OCI-LY1 (cell line): ENCODE measurements at regions not wholly inside any gene's neighbourhood (a gene's known extent, or its start where the extent isn't known, plus 50 kb on each side); places are given as distances from the start of the nearest gene placed in this dataset.

ENCODE experiments used
- H2AFZ ChIP-seq: fragments of 200-600 bp; sonication (generic), shearing (Covaris generic); 2 replicates; pipeline ENCODE4 v1.6.0; 2014; ENCODE audit warnings: antibody characterized with exemption, mild to moderate bottlenecking, low read length
- H3F3A ChIP-seq: fragments of 200-600 bp; sonication (generic), shearing (Covaris generic); 2 replicates; pipeline ENCODE4 v1.6.0; 2014; ENCODE audit warnings: mild to moderate bottlenecking, antibody characterized with exemption, low read length, moderate library complexity; ENCODE audit not compliant: insufficient read depth
- H3K27ac ChIP-seq: fragments of 200-600 bp; sonication (generic); 2 replicates; pipeline ENCODE4 v1.5.1; 2014; ENCODE audit warnings: low read length, mixed run types, mild to moderate bottlenecking, low read depth; ENCODE audit not compliant: poor library complexity, severe bottlenecking
- H3K27me3 ChIP-seq: fragments of 200-600 bp; sonication (generic); 2 replicates; pipeline ENCODE4 v1.6.0; 2014; ENCODE audit warnings: antibody characterized with exemption, mild to moderate bottlenecking, low read length, moderate library complexity; ENCODE audit not compliant: insufficient read depth
- H3K36me3 ChIP-seq: fragments of 200-600 bp; sonication (generic); 2 replicates; pipeline ENCODE4 v1.6.1; 2014; ENCODE audit warnings: mild to moderate bottlenecking, antibody characterized with exemption, low read length, moderate library complexity, mixed read lengths; ENCODE audit not compliant: insufficient read depth
- H3K4me1 ChIP-seq: fragments of 200-600 bp; sonication (generic); 2 replicates; pipeline ENCODE4 v1.5.1; 2014; ENCODE audit warnings: mild to moderate bottlenecking, low read length, moderate library complexity; ENCODE audit not compliant: insufficient read depth, severe bottlenecking
- H3K4me2 ChIP-seq: fragments of 200-600 bp; sonication (generic), shearing (Covaris generic); 2 replicates; pipeline ENCODE4 v1.6.1; 2014; ENCODE audit warnings: low read length
- H3K4me3 ChIP-seq: fragments of 200-600 bp; sonication (generic); 2 replicates; pipeline ENCODE4 v1.5.1; 2014; ENCODE audit warnings: low read length, low read depth, mild to moderate bottlenecking, mixed read lengths; ENCODE audit not compliant: poor library complexity, severe bottlenecking
- H3K79me2 ChIP-seq: fragments of 200-600 bp; shearing (Covaris generic); 2 replicates; pipeline ENCODE4 v1.6.1; 2016; ENCODE audit warnings: mixed run types, low read length, mixed read lengths; ENCODE audit not compliant: insufficient read depth
- H3K9ac ChIP-seq: fragments of 200-600 bp; sonication (generic), shearing (Covaris generic); 2 replicates; pipeline ENCODE4 v1.6.1; 2014; ENCODE audit warnings: mild to moderate bottlenecking, low read length, mixed read lengths
- H3K9me2 ChIP-seq: fragments of 200-600 bp; sonication (generic), shearing (Covaris generic); 2 replicates; pipeline ENCODE4 v1.6.1; 2014; ENCODE audit warnings: low read depth, mild to moderate bottlenecking, low read length, mixed read lengths
- H3K9me3 ChIP-seq: fragments of 200-600 bp; shearing (Covaris generic); 2 replicates; pipeline ENCODE4 v1.6.1; 2014; ENCODE audit warnings: low read length, mixed read lengths
- H4K20me1 ChIP-seq: fragments of 200-600 bp; sonication (generic), shearing (Covaris generic); 2 replicates; pipeline ENCODE4 v1.6.0; 2016; ENCODE audit warnings: mild to moderate bottlenecking, low read length; ENCODE audit not compliant: insufficient read depth
- EZH2 ChIP-seq: fragments of 200-600 bp; sonication (generic), shearing (Covaris generic); IDR thresholded peaks from 2 replicates; pipeline ENCODE4 v1.8.0; 2017; ENCODE audit warnings: borderline replicate concordance, mixed run types, mild to moderate bottlenecking, antibody characterized with exemption, low read length, moderate library complexity, mixed read lengths
- TF ChIP-seq, protein P1 (sequence below): fragments of 200-600 bp; sonication (generic), shearing (Covaris generic); IDR thresholded peaks from 2 replicates; pipeline ENCODE4 v1.5.1; 2017; ENCODE audit warnings: mild to moderate bottlenecking, antibody characterized with exemption, low read length, moderate library complexity, mixed read lengths

DNA sequence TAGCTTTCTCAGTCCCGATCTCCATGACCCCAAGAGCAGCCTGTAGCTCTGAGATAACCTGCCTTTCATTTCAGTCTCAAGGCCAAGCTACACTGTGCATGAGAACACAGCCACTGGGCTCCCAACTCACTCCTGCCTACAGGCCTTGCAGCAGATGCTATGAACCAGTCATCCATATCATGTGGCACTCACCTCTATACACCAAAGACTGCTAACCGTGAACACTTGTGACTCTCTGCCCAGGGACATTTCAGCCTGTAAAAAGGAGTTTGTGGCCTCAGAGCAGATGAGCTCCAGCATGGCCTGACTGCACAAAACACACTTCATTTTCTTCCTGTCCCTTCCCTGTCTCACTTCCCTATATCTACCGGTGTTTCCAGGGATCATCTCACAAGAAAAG is 56.9 kb upstream of the NPY start:
- no peak overlapping the region for H3K27ac ChIP-seq
- H3K9ac ChIP-seq: no peak overlapping the region
- H3K4me3 ChIP-seq: no peak overlapping the region

DNA sequence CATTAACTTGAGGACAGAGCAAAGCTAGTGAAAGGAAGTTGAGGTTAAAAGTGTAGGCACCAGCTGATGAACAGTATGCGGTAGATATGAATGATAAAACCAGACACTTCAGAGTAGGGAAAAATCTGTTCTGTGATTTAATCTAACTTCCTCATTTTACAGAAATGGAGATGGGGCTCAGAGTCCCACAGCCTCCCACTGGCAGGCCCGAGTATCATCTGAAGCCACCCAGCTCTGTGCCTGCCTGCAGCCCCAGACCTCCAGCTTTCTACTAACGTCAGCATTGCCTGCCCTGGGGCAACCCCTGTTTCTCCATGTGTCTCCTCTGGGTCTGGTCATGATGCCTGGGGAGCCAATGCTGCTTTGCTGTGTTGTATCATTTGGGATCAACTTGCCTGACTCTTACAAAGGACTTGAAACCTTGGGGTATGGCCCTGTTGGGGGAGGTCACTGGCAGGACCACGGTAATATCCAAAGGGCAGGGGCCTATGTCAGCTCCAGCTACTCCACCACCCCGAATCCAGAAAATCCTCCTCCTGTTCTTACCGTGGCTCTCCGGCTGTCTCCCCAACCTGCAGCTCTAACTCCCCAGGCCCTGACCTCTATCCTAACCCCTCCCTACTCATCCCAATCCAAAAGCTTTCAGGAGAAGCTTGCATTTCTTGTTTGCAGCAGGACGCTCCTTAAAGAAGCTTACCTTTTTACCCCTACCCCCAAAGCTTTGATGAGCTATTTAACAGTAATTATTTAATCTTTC is 56.2 kb upstream of the NPY start:
- Histone ChIP-seq H2AFZ (no peak overlapping the region), H3K9me3 (0 out of 2 replicates have a peak, but pooled peaks cover 7% of the 10 kb centered on the region), H3K4me3 (no peak overlapping the region), H3F3A (no peaks in the 10 kb centered on the region), H3K4me2 (no peak overlapping the region), H3K9me2 (no peaks in the 10 kb centered on the region), H3K27ac (no peak overlapping the region), H3K4me1 (no peaks in the 10 kb centered on the region), H3K36me3 (no peaks in the 10 kb centered on the region), H4K20me1 (no peaks in the 10 kb centered on the region), H3K79me2 (no peaks in the 10 kb centered on the region), H3K9ac (no peak overlapping the region), H3K27me3 (no peaks in the 10 kb centered on the region)
- no peak for TF ChIP-seq EZH2
- TF ChIP-seq, protein P1, sequence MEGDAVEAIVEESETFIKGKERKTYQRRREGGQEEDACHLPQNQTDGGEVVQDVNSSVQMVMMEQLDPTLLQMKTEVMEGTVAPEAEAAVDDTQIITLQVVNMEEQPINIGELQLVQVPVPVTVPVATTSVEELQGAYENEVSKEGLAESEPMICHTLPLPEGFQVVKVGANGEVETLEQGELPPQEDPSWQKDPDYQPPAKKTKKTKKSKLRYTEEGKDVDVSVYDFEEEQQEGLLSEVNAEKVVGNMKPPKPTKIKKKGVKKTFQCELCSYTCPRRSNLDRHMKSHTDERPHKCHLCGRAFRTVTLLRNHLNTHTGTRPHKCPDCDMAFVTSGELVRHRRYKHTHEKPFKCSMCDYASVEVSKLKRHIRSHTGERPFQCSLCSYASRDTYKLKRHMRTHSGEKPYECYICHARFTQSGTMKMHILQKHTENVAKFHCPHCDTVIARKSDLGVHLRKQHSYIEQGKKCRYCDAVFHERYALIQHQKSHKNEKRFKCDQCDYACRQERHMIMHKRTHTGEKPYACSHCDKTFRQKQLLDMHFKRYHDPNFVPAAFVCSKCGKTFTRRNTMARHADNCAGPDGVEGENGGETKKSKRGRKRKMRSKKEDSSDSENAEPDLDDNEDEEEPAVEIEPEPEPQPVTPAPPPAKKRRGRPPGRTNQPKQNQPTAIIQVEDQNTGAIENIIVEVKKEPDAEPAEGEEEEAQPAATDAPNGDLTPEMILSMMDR: no peak

More for the DNA sequence above, 56.9 kb upstream of the NPY start:
- H4K20me1 ChIP-seq: no peaks in the 10 kb centered on the region
- H3F3A ChIP-seq: no peaks in the 10 kb centered on the region
- 0 out of 2 replicates have a peak, but pooled peaks cover 7% of the 10 kb centered on the region for H3K9me3 ChIP-seq
- H3K4me2 ChIP-seq: no peak overlapping the region
- no peaks in the 10 kb centered on the region for H3K4me1 ChIP-seq
- no peak overlapping the region for H2AFZ ChIP-seq
- H3K9me2 ChIP-seq: no peaks in the 10 kb centered on the region
- no peaks in the 10 kb centered on the region for H3K36me3 ChIP-seq
- no peaks in the 10 kb centered on the region for H3K79me2 ChIP-seq
- TF ChIP-seq, protein P1: no peak
- no peak for TF ChIP-seq EZH2
- no peaks in the 10 kb centered on the region for H3K27me3 ChIP-seq

DNA sequence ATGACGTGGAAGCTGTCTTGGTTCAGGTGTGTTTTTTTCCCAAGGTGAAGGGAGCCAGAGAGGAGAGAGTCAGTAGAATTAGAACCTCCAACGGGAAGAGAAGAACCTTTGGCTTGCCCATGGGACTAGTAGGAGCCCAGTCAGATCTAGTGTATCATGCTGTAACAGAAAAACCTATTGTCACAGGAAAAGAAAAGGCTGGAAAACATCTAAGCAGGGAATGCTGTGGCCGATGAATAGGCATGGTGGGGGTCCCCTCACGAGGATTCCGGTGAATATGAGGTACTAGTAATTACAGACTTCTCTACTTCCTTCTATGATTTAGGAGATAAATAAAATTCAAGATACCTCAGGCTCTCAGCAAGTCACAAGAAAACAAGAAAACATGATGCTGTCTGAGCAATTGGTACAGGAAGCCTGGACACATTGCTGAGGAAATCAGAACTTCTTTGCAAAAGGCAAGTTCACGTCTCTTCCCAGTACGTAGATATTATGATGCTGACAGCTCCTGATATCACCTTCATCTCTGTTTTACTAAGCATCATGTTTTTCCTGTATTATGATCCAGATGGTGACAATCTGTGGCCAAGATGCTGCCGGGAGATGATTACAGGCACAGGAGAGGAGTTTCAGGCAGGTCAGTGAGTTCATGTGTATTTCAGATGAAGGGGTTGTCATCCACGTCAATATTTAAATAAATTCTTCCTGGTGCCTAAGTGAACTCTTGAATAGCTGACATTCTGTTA is 54.3 kb upstream of the NPY start:
- no peak overlapping the region for H2AFZ ChIP-seq
- no peak overlapping the region for H3K27ac ChIP-seq
- H3K9me3 ChIP-seq: no peaks in the 10 kb centered on the region
- H3F3A ChIP-seq: no peaks in the 10 kb centered on the region
- TF ChIP-seq, protein P1: no peak
- TF ChIP-seq EZH2: no peak
- H3K4me3 ChIP-seq: no peak overlapping the region
- H4K20me1 ChIP-seq: no peaks in the 10 kb centered on the region
- H3K27me3 ChIP-seq: no peaks in the 10 kb centered on the region
- no peaks in the 10 kb centered on the region for H3K4me1 ChIP-seq
- no peak overlapping the region for H3K4me2 ChIP-seq
- H3K36me3 ChIP-seq: no peaks in the 10 kb centered on the region
- H3K9ac ChIP-seq: no peak overlapping the region
- no peaks in the 10 kb centered on the region for H3K79me2 ChIP-seq
- no peaks in the 10 kb centered on the region for H3K9me2 ChIP-seq
